Mesodermal cell (in vitro differentiated cells): ENCODE measurements at regions not wholly inside any gene's neighbourhood (a gene's known extent, or its start where the extent isn't known, plus 50 kb on each side); places are given as distances from the start of the nearest gene placed in this dataset.

ENCODE experiments used
- H3K27ac ChIP-seq: 2 replicates; pipeline ENCODE4 v1.7.0; 2013; ENCODE audit warnings: mild to moderate bottlenecking, low read depth, low read length, moderate library complexity; ENCODE audit not compliant: severe bottlenecking
- H3K36me3 ChIP-seq: 2 replicates; pipeline ENCODE4 v1.7.1; 2013; ENCODE audit warnings: mild to moderate bottlenecking, low read length, moderate library complexity; ENCODE audit not compliant: control insufficient read depth, insufficient read depth
- H3K4me1 ChIP-seq: one replicate; pipeline ENCODE4 v1.7.1; 2013; ENCODE audit warnings: mild to moderate bottlenecking, low read length; ENCODE audit not compliant: insufficient read depth, control insufficient read depth, poor library complexity, severe bottlenecking
- H3K4me3 ChIP-seq: 2 replicates; pipeline ENCODE4 v1.7.0; 2013; ENCODE audit warnings: low read length, control low read depth, mild to moderate bottlenecking; ENCODE audit not compliant: insufficient read depth, poor library complexity, severe bottlenecking; ENCODE audit errors: extremely low read depth
- H3K9me3 ChIP-seq: 2 replicates; pipeline ENCODE4 v1.7.1; 2013; ENCODE audit warnings: mild to moderate bottlenecking, low read length, moderate library complexity; ENCODE audit not compliant: control insufficient read depth
- WGBS, 2 experiments: methylation state at CpG; one replicate each; pipeline ENCODE4 v1.1.5; 2013; ENCODE audit warnings: missing lambda C conversion rate in 2 of 2; ENCODE audit not compliant: insufficient coverage in 2 of 2; 5-methylcytosine and 5-hydroxymethylcytosine counted together

GRCh38 chr10:83248106-83248631, 891.1 kb upstream of the GHITM start:
- Histone ChIP-seq H3K4me3 (no peak overlapping the region), H3K4me1 (no peaks in the 10 kb centered on the region), H3K27ac (no peak overlapping the region), H3K9me3 (no peaks in the 10 kb centered on the region), H3K36me3 (no peaks in the 10 kb centered on the region)
- WGBS, 2 experiments = 67% methylated on average over 1 of the region's 4 CpGs; no CpG with 5 or more reads in 1 of the 2 experiments

- no CpG with 5 or more reads among the region's 1 CpG for WGBS, 2 experiments
- H3K9me3 ChIP-seq = peaks cover 10% of the 10 kb centered on the region
- no peak overlapping the region for H3K27ac ChIP-seq
- H3K36me3 ChIP-seq = no peaks in the 10 kb centered on the region
- H3K4me3 ChIP-seq = no peak overlapping the region
- H3K4me1 ChIP-seq = no peaks in the 10 kb centered on the region
These were observed 888.9 kb upstream of the GHITM start for GRCh38 chr10:83250396-83250795.

GRCh38 chr10:83252169-83252568, 887.1 kb upstream of the GHITM start:
- Histone ChIP-seq H3K27ac (no peak overlapping the region), H3K36me3 (no peaks in the 10 kb centered on the region), H3K4me3 (no peak overlapping the region), H3K4me1 (no peaks in the 10 kb centered on the region), H3K9me3 (peaks cover 10% of the 10 kb centered on the region)
- WGBS, 2 experiments = 78 to 88% methylated on average over 2 to 3 of the region's 3 CpGs

- Histone ChIP-seq H3K27ac (no peak overlapping the region), H3K9me3 (peaks cover 10% of the 10 kb centered on the region), H3K4me3 (no peak overlapping the region)
These were observed 886.7 kb upstream of the GHITM start for GRCh38 chr10:83252596-83252995.

GRCh38 chr10:83253011-83253671, 886.2 kb upstream of the GHITM start:
- Histone ChIP-seq H3K36me3 (no peaks in the 10 kb centered on the region), H3K4me1 (no peaks in the 10 kb centered on the region), H3K27ac (no peak overlapping the region), H3K4me3 (no peak overlapping the region), H3K9me3 (peaks cover 10% of the 10 kb centered on the region)
- 40 to 80% methylated on average over 1 of the region's 1 CpG for WGBS, 2 experiments

More at GRCh38 chr10:83252596-83252995, 886.7 kb upstream of the GHITM start:
- H3K4me1 ChIP-seq = no peaks in the 10 kb centered on the region
- H3K36me3 ChIP-seq = no peaks in the 10 kb centered on the region

- WGBS, 2 experiments = no CpG with 5 or more reads among the region's 1 CpG
- peaks cover 10% of the 10 kb centered on the region for H3K9me3 ChIP-seq
These were observed 884.6 kb upstream of the GHITM start for GRCh38 chr10:83254698-83255097.

GRCh38 chr10:83262434-83262833, 876.9 kb upstream of the GHITM start:
- Histone ChIP-seq H3K4me1 (no peaks in the 10 kb centered on the region), H3K27ac (no peak overlapping the region), H3K4me3 (no peak overlapping the region), H3K9me3 (no peaks in the 10 kb centered on the region), H3K36me3 (no peaks in the 10 kb centered on the region)
- WGBS, 2 experiments = no CpG with 5 or more reads among the region's 1 CpG

More at GRCh38 chr10:83254698-83255097, 884.6 kb upstream of the GHITM start:
- no peak overlapping the region for H3K27ac ChIP-seq
- no peak overlapping the region for H3K4me3 ChIP-seq
- no peaks in the 10 kb centered on the region for H3K36me3 ChIP-seq
- no peaks in the 10 kb centered on the region for H3K4me1 ChIP-seq

GRCh38 chr10:83272666-83273434, 866.5 kb upstream of the GHITM start:
- WGBS, 2 experiments = 78 to 83% methylated on average over 2 to 3 of the region's 3 CpGs

GRCh38 chr10:83274088-83274487, 865.2 kb upstream of the GHITM start:
- Histone ChIP-seq H3K9me3 (no peaks in the 10 kb centered on the region), H3K4me3 (no peak overlapping the region), H3K27ac (no peak overlapping the region), H3K4me1 (no peaks in the 10 kb centered on the region), H3K36me3 (no peaks in the 10 kb centered on the region)
- WGBS, 2 experiments = no CpG with 5 or more reads among the region's 1 CpG

More at GRCh38 chr10:83272666-83273434, 866.5 kb upstream of the GHITM start:
- H3K4me3 ChIP-seq = no peak overlapping the region
- H3K9me3 ChIP-seq = no peaks in the 10 kb centered on the region
- no peaks in the 10 kb centered on the region for H3K36me3 ChIP-seq
- no peaks in the 10 kb centered on the region for H3K4me1 ChIP-seq
- H3K27ac ChIP-seq = no peak overlapping the region

- H3K4me3 ChIP-seq = no peak overlapping the region
- H3K36me3 ChIP-seq = no peaks in the 10 kb centered on the region
- WGBS, 2 experiments = 88 to 100% methylated on average over 2 of the region's 2 CpGs
- H3K9me3 ChIP-seq = no peaks in the 10 kb centered on the region
- H3K27ac ChIP-seq = no peak overlapping the region
- H3K4me1 ChIP-seq = no peaks in the 10 kb centered on the region
These were observed 862.3 kb upstream of the GHITM start for GRCh38 chr10:83276971-83277370.

GRCh38 chr10:83283151-83283550, 856.2 kb upstream of the GHITM start:
- H3K36me3 ChIP-seq = no peaks in the 10 kb centered on the region
- no peaks in the 10 kb centered on the region for H3K9me3 ChIP-seq
- no peaks in the 10 kb centered on the region for H3K4me1 ChIP-seq
- no peak overlapping the region for H3K4me3 ChIP-seq
- H3K27ac ChIP-seq = no peak overlapping the region
